ENCODE measurements at regions not wholly inside any gene's neighbourhood (a gene's known extent, or its start where the extent isn't known, plus 50 kb on each side); places are given as distances from the start of the nearest gene placed in this dataset.

DNA sequence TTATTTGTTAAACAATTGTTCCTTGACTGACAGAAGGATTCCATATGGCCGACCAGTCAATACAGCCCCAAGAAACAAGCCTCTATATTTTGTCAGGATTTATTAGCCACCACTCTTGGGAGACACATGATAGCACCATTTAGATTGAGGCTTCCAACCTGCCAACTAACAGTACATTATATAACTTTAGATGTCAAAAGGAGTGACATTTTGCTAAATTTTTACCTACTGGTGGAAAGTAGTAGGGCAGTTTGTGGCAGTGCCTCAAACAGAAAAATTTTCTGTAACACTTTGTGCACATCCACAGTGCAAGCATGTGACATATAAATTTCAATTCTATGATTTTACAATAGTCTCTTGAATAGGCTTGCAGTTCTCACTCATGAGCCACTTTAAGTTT is 464.0 kb downstream of the TRIB2 start (continued):
- TF ChIP-seq, protein P1, sequence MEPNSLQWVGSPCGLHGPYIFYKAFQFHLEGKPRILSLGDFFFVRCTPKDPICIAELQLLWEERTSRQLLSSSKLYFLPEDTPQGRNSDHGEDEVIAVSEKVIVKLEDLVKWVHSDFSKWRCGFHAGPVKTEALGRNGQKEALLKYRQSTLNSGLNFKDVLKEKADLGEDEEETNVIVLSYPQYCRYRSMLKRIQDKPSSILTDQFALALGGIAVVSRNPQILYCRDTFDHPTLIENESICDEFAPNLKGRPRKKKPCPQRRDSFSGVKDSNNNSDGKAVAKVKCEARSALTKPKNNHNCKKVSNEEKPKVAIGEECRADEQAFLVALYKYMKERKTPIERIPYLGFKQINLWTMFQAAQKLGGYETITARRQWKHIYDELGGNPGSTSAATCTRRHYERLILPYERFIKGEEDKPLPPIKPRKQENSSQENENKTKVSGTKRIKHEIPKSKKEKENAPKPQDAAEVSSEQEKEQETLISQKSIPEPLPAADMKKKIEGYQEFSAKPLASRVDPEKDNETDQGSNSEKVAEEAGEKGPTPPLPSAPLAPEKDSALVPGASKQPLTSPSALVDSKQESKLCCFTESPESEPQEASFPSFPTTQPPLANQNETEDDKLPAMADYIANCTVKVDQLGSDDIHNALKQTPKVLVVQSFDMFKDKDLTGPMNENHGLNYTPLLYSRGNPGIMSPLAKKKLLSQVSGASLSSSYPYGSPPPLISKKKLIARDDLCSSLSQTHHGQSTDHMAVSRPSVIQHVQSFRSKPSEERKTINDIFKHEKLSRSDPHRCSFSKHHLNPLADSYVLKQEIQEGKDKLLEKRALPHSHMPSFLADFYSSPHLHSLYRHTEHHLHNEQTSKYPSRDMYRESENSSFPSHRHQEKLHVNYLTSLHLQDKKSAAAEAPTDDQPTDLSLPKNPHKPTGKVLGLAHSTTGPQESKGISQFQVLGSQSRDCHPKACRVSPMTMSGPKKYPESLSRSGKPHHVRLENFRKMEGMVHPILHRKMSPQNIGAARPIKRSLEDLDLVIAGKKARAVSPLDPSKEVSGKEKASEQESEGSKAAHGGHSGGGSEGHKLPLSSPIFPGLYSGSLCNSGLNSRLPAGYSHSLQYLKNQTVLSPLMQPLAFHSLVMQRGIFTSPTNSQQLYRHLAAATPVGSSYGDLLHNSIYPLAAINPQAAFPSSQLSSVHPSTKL (CRISPR knock-in tag; IDR thresholded peaks at IDR 0.05) = no peak

DNA sequence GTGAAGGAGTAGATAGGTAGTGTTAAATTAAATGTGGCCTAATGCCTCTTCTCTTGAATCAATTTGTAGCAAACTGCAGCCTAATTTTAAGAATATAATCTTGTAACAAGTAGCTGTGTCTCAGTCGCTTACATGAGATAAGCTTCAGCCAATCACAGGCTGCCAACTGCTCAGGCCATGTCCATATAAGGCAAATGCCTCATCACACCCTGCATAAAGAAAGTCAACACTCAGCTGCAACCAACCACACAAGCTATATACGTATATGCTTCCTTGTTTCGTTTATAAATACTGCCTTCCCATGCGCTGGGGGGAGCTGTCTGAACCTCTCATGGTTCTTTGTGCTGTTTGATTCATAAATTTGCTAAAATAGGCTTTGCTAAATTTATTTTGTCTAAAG is 476.3 kb downstream of the TRIB2 start:
- no peak for DNase-seq (ENCODE audit: low spot score)
- CTCF ChIA-PET (ENCODE audit: low intra/inter-chr PET ratio, low total read pairs) = no interaction called here
- TF ChIP-seq TP53 (CRISPR knock-in tag; conservative IDR thresholded peaks at IDR 0.05) = no peak
- peak; percentile 74 for TF ChIP-seq SRF (IDR thresholded peaks at IDR 0.05; ENCODE audit: low read depth, low read length)
- TF ChIP-seq ZNF335 (CRISPR knock-in tag; IDR thresholded peaks at IDR 0.05) = no peak
- TF ChIP-seq BORCS8-MEF2B (CRISPR knock-in tag; IDR thresholded peaks at IDR 0.05) = no peak
- H3K27ac ChIP-seq (ENCODE audit: extremely low read length, insufficient read depth, low read length) = no peak overlapping the region
- WGBS (ENCODE audit: low lambda C conversion rate) = 2% methylated on average over 4 of the region's 4 CpGs
- no peak for FAIRE-seq
- H3K9ac ChIP-seq (ENCODE audit: insufficient read depth, low read depth, low read length) = no peak overlapping the region
- H3K4me2 ChIP-seq (ENCODE audit: low read depth, low read length) = no peak overlapping the region
- no peaks in the 10 kb centered on the region for H3K79me2 ChIP-seq (ENCODE audit: insufficient read depth, low read length)
- no peaks in the 10 kb centered on the region for H3K27me3 ChIP-seq (ENCODE audit: control insufficient read depth in 1 of 2, insufficient read depth in 2 of 2, low read length in 2 of 2)
- H3K4me3 ChIP-seq (replicated peaks in 1 of 3; ENCODE audit: insufficient read depth in 1 of 3, low read depth in 2 of 3, low read length in 3 of 3) = no peak overlapping the region
- H3K4me1 ChIP-seq (ENCODE audit: insufficient read depth, low read length) = no peaks in the 10 kb centered on the region
- no peaks in the 10 kb centered on the region for H4K20me1 ChIP-seq (ENCODE audit: insufficient read depth, low read length)
- BruUV-seq (replicated peaks) = no TSS peak
- no peaks in the 10 kb centered on the region for H3K36me3 ChIP-seq (replicated peaks in 1 of 2; ENCODE audit: control insufficient read depth in 1 of 2, insufficient read depth in 2 of 2, low read length in 2 of 2)
- intact Hi-C loops (cut with micrococcal nuclease; ENCODE audit: unreplicated experiment) (no loop called here), in situ Hi-C loops (cut with HindIII; ENCODE audit: extremely low pct_ligation_motif_present, low pct_unique_long_range_greater_than_20kb) (loop anchor here (25.0 kb wide), 1 partner anchor 1744 kb away; no protein-coding TSS in a partner anchor)
- no peak overlapping the region for H2AFZ ChIP-seq (ENCODE audit: low read length)
- no peak for ATAC-seq
- POLR2A ChIA-PET = no interaction called here
- peaks cover 17% of the 10 kb centered on the region; the same call in 1 of the 2 replicates for H3K9me3 ChIP-seq (ENCODE audit: low read length)

Data from HepG2 (cell line).